GM23338 (cell line): ENCODE measurements at regions not wholly inside any gene's neighbourhood (a gene's known extent, or its start where the extent isn't known, plus 50 kb on each side); places are given as distances from the start of the nearest gene placed in this dataset.

Experiments
- ATAC-seq: fragments of 200-7000 bp; cut with Tn5 transposase; 3 replicates; pipeline ENCODE4 v1.9.1; 2020
- DNase-seq: peaks from one replicate; pipeline ENCODE4 v3.0.0-alpha.2; 2015; ENCODE audit warnings: low spot score
- H2AFZ ChIP-seq: fragments of 200-600 bp; sonication (generic); 2 replicates; pipeline ENCODE4 v1.8.0; 2016; ENCODE audit warnings: antibody characterized with exemption, mild to moderate bottlenecking, moderate library complexity
- H3F3A ChIP-seq: fragments of 200-600 bp; sonication (generic); replicated peaks from 2 replicates; pipeline ENCODE4 v1.8.0; 2017; ENCODE audit warnings: antibody characterized with exemption, mixed run types, low read depth
- H3K27ac ChIP-seq: fragments of 200-600 bp; sonication (generic); 2 replicates; pipeline ENCODE4 v1.6.1; 2016; ENCODE audit warnings: low read depth
- H3K27me3 ChIP-seq: fragments of 200-600 bp; sonication (generic); 2 replicates; pipeline ENCODE4 v1.8.0; 2016; ENCODE audit warnings: mild to moderate bottlenecking, mixed run types, moderate library complexity; ENCODE audit not compliant: insufficient read depth
- H3K36me3 ChIP-seq: fragments of 200-600 bp; sonication (generic); 2 replicates; pipeline ENCODE4 v1.8.0; 2016; ENCODE audit warnings: mild to moderate bottlenecking; ENCODE audit not compliant: insufficient read depth
- H3K4me1 ChIP-seq: fragments of 200-600 bp; sonication (generic); 2 replicates; pipeline ENCODE4 v1.8.0; 2016; ENCODE audit warnings: mild to moderate bottlenecking, moderate library complexity; ENCODE audit not compliant: insufficient read depth
- H3K4me2 ChIP-seq: fragments of 200-600 bp; sonication (generic); 2 replicates; pipeline ENCODE4 v1.7.1; 2017; ENCODE audit warnings: mixed run types
- H3K4me3 ChIP-seq: fragments of 200-600 bp; sonication (generic); 2 replicates; pipeline ENCODE4 v1.6.1; 2016; ENCODE audit warnings: mixed run types
- H3K79me2 ChIP-seq: fragments of 200-600 bp; sonication (generic); replicated peaks from 2 replicates; pipeline ENCODE4 v1.8.0; 2017; ENCODE audit warnings: mild to moderate bottlenecking; ENCODE audit not compliant: insufficient read depth
- H3K9me2 ChIP-seq: fragments of 200-600 bp; sonication (generic); 2 replicates; pipeline ENCODE4 v1.8.0; 2017; ENCODE audit not compliant: insufficient read depth
- H4K20me1 ChIP-seq: fragments of 200-600 bp; sonication (generic); replicated peaks from 2 replicates; pipeline ENCODE4 v1.8.0; 2017; ENCODE audit warnings: mild to moderate bottlenecking; ENCODE audit not compliant: insufficient read depth
- H3K27ac Mint-ChIP-seq: 2 replicates; pipeline ENCODE4 v1.8.0; 2020; ENCODE audit warnings: inconsistent platforms, mild to moderate bottlenecking, moderate library complexity, mixed read lengths
- H3K27me3 Mint-ChIP-seq: 3 replicates; pipeline ENCODE4 v1.8.0; 2022; ENCODE audit warnings: low read depth, mild to moderate bottlenecking, moderate library complexity, mixed read lengths, inconsistent platforms; ENCODE audit not compliant: insufficient read depth, poor library complexity
- H3K36me3 Mint-ChIP-seq: 3 replicates; pipeline ENCODE4 v1.8.0; 2021; ENCODE audit warnings: low read depth, mild to moderate bottlenecking, inconsistent platforms, moderate library complexity, mixed read lengths
- H3K4me1 Mint-ChIP-seq: 3 replicates; pipeline ENCODE4 v1.8.0; 2020; ENCODE audit warnings: mild to moderate bottlenecking, inconsistent platforms, mixed read lengths
- H3K4me3 Mint-ChIP-seq: 3 replicates; pipeline ENCODE4 v1.8.0; 2021; ENCODE audit warnings: moderate library complexity, mild to moderate bottlenecking, inconsistent platforms, mixed read lengths
- H3K9me3 Mint-ChIP-seq: 3 replicates; pipeline ENCODE4 v1.8.0; 2020; ENCODE audit warnings: moderate library complexity, mild to moderate bottlenecking, inconsistent platforms, mixed read lengths
- EZH2 ChIP-seq: fragments of 200-600 bp; sonication (generic); IDR thresholded peaks from one replicate; pipeline ENCODE4 v1.8.0; 2017; ENCODE audit warnings: antibody characterized with exemption, mild to moderate bottlenecking, low read depth; ENCODE audit not compliant: unreplicated experiment
- EZH2phosphoT487 ChIP-seq: fragments of 200-600 bp; sonication (generic); IDR thresholded peaks from one replicate; pipeline ENCODE4 v1.8.1; 2018; ENCODE audit warnings: antibody characterized with exemption; ENCODE audit not compliant: unreplicated experiment
- JUNB ChIP-seq: IDR thresholded peaks from one replicate; pipeline ENCODE4 v1.6.1; 2016; ENCODE audit warnings: antibody characterized with exemption; ENCODE audit not compliant: unreplicated experiment
- NANOG ChIP-seq: IDR thresholded peaks from 2 replicates; pipeline ENCODE4 v1.6.1; 2016; ENCODE audit warnings: antibody characterized with exemption, borderline replicate concordance
- STAT1 ChIP-seq: IDR thresholded peaks from one replicate; pipeline ENCODE4 v1.6.1; 2016; ENCODE audit warnings: antibody characterized with exemption; ENCODE audit not compliant: unreplicated experiment
- ZNF114 ChIP-seq: fragments of 250-450 bp; sonication (Bioruptor Pico); IDR thresholded peaks from 2 replicates; pipeline ENCODE4 v1.5.0; 2020; ENCODE audit warnings: mild to moderate bottlenecking, moderate library complexity
- ZNF462 ChIP-seq: fragments of 250-450 bp; sonication (Bioruptor Pico); IDR thresholded peaks from 2 replicates; pipeline ENCODE4 v1.5.0; 2020; ENCODE audit warnings: mild to moderate bottlenecking, moderate library complexity
- TF ChIP-seq, protein P1 (sequence below): IDR thresholded peaks from 2 replicates; pipeline ENCODE4 v1.6.1; 2016; ENCODE audit warnings: antibody characterized with exemption
- TF ChIP-seq, protein P2 (sequence below): IDR thresholded peaks from one replicate; pipeline ENCODE4 v1.6.1; 2018; ENCODE audit warnings: antibody characterized with exemption; ENCODE audit not compliant: unreplicated experiment

DNA sequence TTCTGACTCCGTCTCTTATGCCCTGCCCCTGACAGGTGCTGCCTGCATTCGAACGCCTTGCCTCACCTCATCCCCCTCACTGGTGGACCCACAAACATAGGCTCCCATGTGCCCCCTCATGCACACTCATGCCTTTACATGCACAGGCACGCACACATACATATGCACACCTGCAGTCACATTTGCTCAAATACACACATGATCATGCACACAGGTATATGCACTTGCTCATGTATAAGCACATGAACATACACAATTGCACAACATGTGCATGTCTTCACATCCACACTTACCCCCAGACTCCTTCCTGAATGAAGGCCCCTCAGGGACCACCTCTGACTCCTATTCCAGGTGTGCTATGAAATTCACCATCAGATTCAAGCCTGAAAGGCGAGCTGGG is 506.9 kb downstream of the PTPRU start:
- Histone ChIP-seq H2AFZ (no peak overlapping the region), H3F3A (no peaks in the 10 kb centered on the region), H3K27me3 (no peaks in the 10 kb centered on the region), H4K20me1 (no peaks in the 10 kb centered on the region), H3K79me2 (no peaks in the 10 kb centered on the region), H3K4me2 (no peak overlapping the region), H3K9me2 (no peaks in the 10 kb centered on the region), H3K36me3 (no peaks in the 10 kb centered on the region), H3K4me3 (no peak overlapping the region), H3K27ac (no peak overlapping the region), H3K4me1 (no peaks in the 10 kb centered on the region)
- DNase-seq (no peak), ATAC-seq (no peak)
- TF ChIP-seq ZNF114 (CRISPR knock-in tag) (no peak), EZH2 (no peak), STAT1 (no peak), EZH2phosphoT487 (no peak)
- TF ChIP-seq, protein P1, sequence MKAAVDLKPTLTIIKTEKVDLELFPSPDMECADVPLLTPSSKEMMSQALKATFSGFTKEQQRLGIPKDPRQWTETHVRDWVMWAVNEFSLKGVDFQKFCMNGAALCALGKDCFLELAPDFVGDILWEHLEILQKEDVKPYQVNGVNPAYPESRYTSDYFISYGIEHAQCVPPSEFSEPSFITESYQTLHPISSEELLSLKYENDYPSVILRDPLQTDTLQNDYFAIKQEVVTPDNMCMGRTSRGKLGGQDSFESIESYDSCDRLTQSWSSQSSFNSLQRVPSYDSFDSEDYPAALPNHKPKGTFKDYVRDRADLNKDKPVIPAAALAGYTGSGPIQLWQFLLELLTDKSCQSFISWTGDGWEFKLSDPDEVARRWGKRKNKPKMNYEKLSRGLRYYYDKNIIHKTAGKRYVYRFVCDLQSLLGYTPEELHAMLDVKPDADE: no peak
- TF ChIP-seq, protein P2, sequence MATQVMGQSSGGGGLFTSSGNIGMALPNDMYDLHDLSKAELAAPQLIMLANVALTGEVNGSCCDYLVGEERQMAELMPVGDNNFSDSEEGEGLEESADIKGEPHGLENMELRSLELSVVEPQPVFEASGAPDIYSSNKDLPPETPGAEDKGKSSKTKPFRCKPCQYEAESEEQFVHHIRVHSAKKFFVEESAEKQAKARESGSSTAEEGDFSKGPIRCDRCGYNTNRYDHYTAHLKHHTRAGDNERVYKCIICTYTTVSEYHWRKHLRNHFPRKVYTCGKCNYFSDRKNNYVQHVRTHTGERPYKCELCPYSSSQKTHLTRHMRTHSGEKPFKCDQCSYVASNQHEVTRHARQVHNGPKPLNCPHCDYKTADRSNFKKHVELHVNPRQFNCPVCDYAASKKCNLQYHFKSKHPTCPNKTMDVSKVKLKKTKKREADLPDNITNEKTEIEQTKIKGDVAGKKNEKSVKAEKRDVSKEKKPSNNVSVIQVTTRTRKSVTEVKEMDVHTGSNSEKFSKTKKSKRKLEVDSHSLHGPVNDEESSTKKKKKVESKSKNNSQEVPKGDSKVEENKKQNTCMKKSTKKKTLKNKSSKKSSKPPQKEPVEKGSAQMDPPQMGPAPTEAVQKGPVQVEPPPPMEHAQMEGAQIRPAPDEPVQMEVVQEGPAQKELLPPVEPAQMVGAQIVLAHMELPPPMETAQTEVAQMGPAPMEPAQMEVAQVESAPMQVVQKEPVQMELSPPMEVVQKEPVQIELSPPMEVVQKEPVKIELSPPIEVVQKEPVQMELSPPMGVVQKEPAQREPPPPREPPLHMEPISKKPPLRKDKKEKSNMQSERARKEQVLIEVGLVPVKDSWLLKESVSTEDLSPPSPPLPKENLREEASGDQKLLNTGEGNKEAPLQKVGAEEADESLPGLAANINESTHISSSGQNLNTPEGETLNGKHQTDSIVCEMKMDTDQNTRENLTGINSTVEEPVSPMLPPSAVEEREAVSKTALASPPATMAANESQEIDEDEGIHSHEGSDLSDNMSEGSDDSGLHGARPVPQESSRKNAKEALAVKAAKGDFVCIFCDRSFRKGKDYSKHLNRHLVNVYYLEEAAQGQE: no peak
- Mint-ChIP-seq H3K9me3 (no peaks in the 10 kb centered on the region; the same call in 2 of the 3 replicates), H3K27ac (no peak overlapping the region), H3K36me3 (no peaks in the 10 kb centered on the region), H3K4me3 (no peak overlapping the region), H3K4me1 (no peaks in the 10 kb centered on the region), H3K27me3 (peaks cover 4% of the 10 kb centered on the region)

DNA sequence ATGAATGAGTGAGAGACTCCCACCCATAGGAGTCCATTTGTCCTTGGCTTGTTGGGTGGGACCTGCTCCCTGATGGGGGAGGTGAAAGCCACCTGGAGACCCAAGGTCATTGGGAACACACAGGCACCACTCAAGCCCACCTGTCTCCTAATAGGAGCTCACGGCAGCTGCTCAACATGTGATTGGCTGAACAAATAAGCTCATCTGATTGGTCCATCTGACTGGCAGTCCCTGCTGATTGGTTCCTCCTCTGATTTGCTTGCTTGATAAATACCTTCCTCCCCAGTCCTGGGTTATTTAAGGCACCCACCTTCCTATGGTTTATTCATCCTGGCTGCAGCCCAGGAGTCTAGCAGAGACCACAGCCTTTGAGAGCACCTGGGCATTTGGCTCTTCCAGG is 502.9 kb downstream of the PTPRU start:
- Mint-ChIP-seq H3K4me3 (no peak overlapping the region), H3K36me3 (no peaks in the 10 kb centered on the region), H3K9me3 (no peaks in the 10 kb centered on the region; the same call in 2 of the 3 replicates), H3K27ac (no peak overlapping the region), H3K4me1 (no peaks in the 10 kb centered on the region; the same call in 2 of the 3 replicates), H3K27me3 (peaks cover 3% of the 10 kb centered on the region)
- Histone ChIP-seq H3K27me3 (no peaks in the 10 kb centered on the region), H3K27ac (no peak overlapping the region), H3K4me3 (no peak overlapping the region), H3K4me2 (no peak overlapping the region), H3K79me2 (no peaks in the 10 kb centered on the region), H2AFZ (no peak overlapping the region), H4K20me1 (no peaks in the 10 kb centered on the region), H3F3A (no peaks in the 10 kb centered on the region), H3K4me1 (no peaks in the 10 kb centered on the region), H3K36me3 (no peaks in the 10 kb centered on the region), H3K9me2 (no peaks in the 10 kb centered on the region)
- DNase-seq (no peak), ATAC-seq (no peak)
- TF ChIP-seq JUNB: no peak
- TF ChIP-seq NANOG: no peak
- no peak for TF ChIP-seq ZNF462 (CRISPR knock-in tag)
